Astrocyte (in vitro differentiated cells and primary cell): ENCODE measurements at regions not wholly inside any gene's neighbourhood (a gene's known extent, or its start where the extent isn't known, plus 50 kb on each side); places are given as distances from the start of the nearest gene placed in this dataset.

ENCODE experiments used
- CTCF ChIP-seq: IDR thresholded peaks from 2 replicates; pipeline ENCODE4 v1.5.1; 2011; ENCODE audit warnings: low read depth, mild to moderate bottlenecking, inconsistent platforms, low read length, moderate library complexity; ENCODE audit not compliant: insufficient read depth
- EZH2 ChIP-seq: IDR thresholded peaks from 2 replicates; pipeline ENCODE4 v1.6.1; 2012; ENCODE audit warnings: mild to moderate bottlenecking, low read length, inconsistent platforms; ENCODE audit not compliant: insufficient read depth

GRCh38 chr4:133096972-133097371 is 52.1 kb upstream of the PCDH10 start:
- TF ChIP-seq CTCF (no peak), EZH2 (no peak)
